ENCODE measurements at regions not wholly inside any gene's neighbourhood (a gene's known extent, or its start where the extent isn't known, plus 50 kb on each side); places are given as distances from the start of the nearest gene placed in this dataset.

- in situ Hi-C loops (cut with HindIII; ENCODE audit: low sequenced_read_pairs), result no loop called here
Observed at GRCh38 chr1:186620566-186621350, 59.5 kb downstream of the PTGS2 start.

GRCh38 chr1:186618401-186619170 lies 61.6 kb downstream of the PTGS2 start:
- in situ Hi-C loops (cut with HindIII; ENCODE audit: low sequenced_read_pairs), result no loop called here

GRCh38 chr1:186617926-186618325 lies 62.3 kb downstream of the PTGS2 start:
- in situ Hi-C loops (cut with HindIII; ENCODE audit: low sequenced_read_pairs), result no loop called here

- in situ Hi-C loops (cut with HindIII; ENCODE audit: low sequenced_read_pairs), result no loop called here
Observed at GRCh38 chr1:186616511-186616910, 63.7 kb downstream of the PTGS2 start.

- in situ Hi-C loops (cut with HindIII; ENCODE audit: low sequenced_read_pairs), result no loop called here
Observed at GRCh38 chr1:186615332-186615731, 64.9 kb downstream of the PTGS2 start.

- in situ Hi-C loops (cut with HindIII; ENCODE audit: low sequenced_read_pairs), result no loop called here
Observed at GRCh38 chr1:186611156-186611555, 69.1 kb downstream of the PTGS2 start.

- in situ Hi-C loops (cut with HindIII; ENCODE audit: low sequenced_read_pairs), result loop anchor here (5.0 to 10.0 kb wide), 2 partner anchors 176 to 378 kb away; no protein-coding TSS in a partner anchor
Observed at GRCh38 chr1:186609183-186609582, 71.0 kb downstream of the PTGS2 start.

GRCh38 chr1:186605762-186606350 lies 74.4 kb downstream of the PTGS2 start:
- in situ Hi-C loops (cut with HindIII; ENCODE audit: low sequenced_read_pairs), result loop anchor here (5.0 to 10.0 kb wide), 2 partner anchors 179 to 381 kb away; no protein-coding TSS in a partner anchor

GRCh38 chr1:186595969-186596368 lies 84.3 kb downstream of the PTGS2 start:
- in situ Hi-C loops (cut with HindIII; ENCODE audit: low sequenced_read_pairs), result no loop called here

GRCh38 chr1:186578325-186579016 lies 101.8 kb downstream of the PTGS2 start:
- in situ Hi-C loops (cut with HindIII; ENCODE audit: low sequenced_read_pairs), result no loop called here

- in situ Hi-C loops (cut with HindIII; ENCODE audit: low sequenced_read_pairs), result no loop called here
Observed at GRCh38 chr1:186577633-186578032, 102.6 kb downstream of the PTGS2 start.

- in situ Hi-C loops (cut with HindIII; ENCODE audit: low sequenced_read_pairs), result no loop called here
Observed at GRCh38 chr1:186577216-186577615, 103.0 kb downstream of the PTGS2 start.

GRCh38 chr1:186575348-186575747 lies 104.9 kb downstream of the PTGS2 start:
- in situ Hi-C loops (cut with HindIII; ENCODE audit: low sequenced_read_pairs), result no loop called here

GRCh38 chr1:186574926-186575325 lies 105.3 kb downstream of the PTGS2 start:
- in situ Hi-C loops (cut with HindIII; ENCODE audit: low sequenced_read_pairs), result no loop called here

- in situ Hi-C loops (cut with HindIII; ENCODE audit: low sequenced_read_pairs), result no loop called here
Observed at GRCh38 chr1:186572509-186572908, 107.7 kb downstream of the PTGS2 start.

GRCh38 chr1:186571771-186572170 lies 108.5 kb downstream of the PTGS2 start:
- in situ Hi-C loops (cut with HindIII; ENCODE audit: low sequenced_read_pairs), result no loop called here

GRCh38 chr1:186569856-186570255 lies 108.9 kb upstream of the PDC start:
- in situ Hi-C loops (cut with HindIII; ENCODE audit: low sequenced_read_pairs), result no loop called here

GRCh38 chr1:186568221-186568620 lies 107.3 kb upstream of the PDC start:
- in situ Hi-C loops (cut with HindIII; ENCODE audit: low sequenced_read_pairs), result no loop called here

GRCh38 chr1:186566140-186566855 lies 105.4 kb upstream of the PDC start:
- in situ Hi-C loops (cut with HindIII; ENCODE audit: low sequenced_read_pairs), result no loop called here

GRCh38 chr1:186564582-186564981 lies 103.7 kb upstream of the PDC start:
- in situ Hi-C loops (cut with HindIII; ENCODE audit: low sequenced_read_pairs), result no loop called here

Measured in endothelial cell of hepatic sinusoid (primary cell).